Coronary artery (tissue), 2 donors: ENCODE measurements at regions not wholly inside any gene's neighbourhood (a gene's known extent, or its start where the extent isn't known, plus 50 kb on each side); places are given as distances from the start of the nearest gene placed in this dataset.

Experiments used
- DNase-seq: peaks from one replicate; pipeline ENCODE4 v3.0.0-alpha.2; 2017; ENCODE audit warnings: low spot score
- H3K27ac ChIP-seq, 2 donors: fragments of 200-600 bp; sonication (generic); one replicate each; pipeline ENCODE4 v1.5.1; 2016 to 2019
- H3K4me3 ChIP-seq: fragments of 200-600 bp; sonication (generic); 2 replicates; pipeline ENCODE4 v1.5.1; 2016; ENCODE audit warnings: mild to moderate bottlenecking, moderate library complexity
- TF ChIP-seq, protein P1 (sequence below): fragments of 200-600 bp; sonication (generic); IDR thresholded peaks from one replicate; pipeline ENCODE4 v1.5.1; 2019; ENCODE audit warnings: antibody characterized with exemption

DNA sequence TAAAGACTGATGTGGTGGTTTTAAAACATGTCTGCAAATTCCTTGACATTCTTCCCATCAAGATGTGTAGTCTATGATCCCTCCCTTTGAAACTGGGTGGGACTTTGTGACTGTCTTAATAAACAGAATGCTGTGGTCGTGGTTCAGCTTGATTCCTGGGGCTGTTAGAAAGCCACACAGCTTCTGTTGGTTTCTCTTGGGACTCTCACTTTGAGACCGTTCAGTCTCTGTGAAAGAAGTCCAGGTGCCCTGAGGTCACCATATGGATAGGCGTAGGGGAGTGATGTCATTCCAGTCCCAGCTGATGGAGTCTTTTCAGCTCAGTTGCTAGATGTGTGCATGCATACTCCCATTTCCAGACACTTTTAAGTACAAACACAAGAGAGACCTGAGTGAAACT is 216.6 kb downstream of the KDR start:
- DNase-seq, result no peak
- TF ChIP-seq, protein P1, sequence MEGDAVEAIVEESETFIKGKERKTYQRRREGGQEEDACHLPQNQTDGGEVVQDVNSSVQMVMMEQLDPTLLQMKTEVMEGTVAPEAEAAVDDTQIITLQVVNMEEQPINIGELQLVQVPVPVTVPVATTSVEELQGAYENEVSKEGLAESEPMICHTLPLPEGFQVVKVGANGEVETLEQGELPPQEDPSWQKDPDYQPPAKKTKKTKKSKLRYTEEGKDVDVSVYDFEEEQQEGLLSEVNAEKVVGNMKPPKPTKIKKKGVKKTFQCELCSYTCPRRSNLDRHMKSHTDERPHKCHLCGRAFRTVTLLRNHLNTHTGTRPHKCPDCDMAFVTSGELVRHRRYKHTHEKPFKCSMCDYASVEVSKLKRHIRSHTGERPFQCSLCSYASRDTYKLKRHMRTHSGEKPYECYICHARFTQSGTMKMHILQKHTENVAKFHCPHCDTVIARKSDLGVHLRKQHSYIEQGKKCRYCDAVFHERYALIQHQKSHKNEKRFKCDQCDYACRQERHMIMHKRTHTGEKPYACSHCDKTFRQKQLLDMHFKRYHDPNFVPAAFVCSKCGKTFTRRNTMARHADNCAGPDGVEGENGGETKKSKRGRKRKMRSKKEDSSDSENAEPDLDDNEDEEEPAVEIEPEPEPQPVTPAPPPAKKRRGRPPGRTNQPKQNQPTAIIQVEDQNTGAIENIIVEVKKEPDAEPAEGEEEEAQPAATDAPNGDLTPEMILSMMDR, result no peak
- Histone ChIP-seq H3K4me3 (no peak overlapping the region), H3K27ac (no peak overlapping the region)

DNA sequence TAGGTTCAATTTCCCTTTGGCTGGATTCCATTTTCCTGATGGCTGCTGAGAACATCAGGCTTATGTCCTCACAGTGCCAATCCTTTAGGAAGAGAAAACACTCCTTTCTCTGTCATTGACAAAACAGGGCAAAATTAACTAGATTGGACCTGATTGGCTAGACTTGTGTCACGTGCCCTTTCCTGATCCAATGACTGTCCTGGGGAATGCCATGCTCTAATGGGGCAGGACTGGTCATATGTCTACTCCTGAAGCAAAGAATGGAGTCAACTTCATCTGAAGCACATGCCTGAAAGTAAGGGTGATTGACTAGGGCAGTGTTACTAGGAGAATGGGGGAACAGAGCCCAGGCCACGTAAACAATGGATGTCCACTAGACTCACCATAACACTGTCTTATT is 220.4 kb downstream of the KDR start:
- TF ChIP-seq, protein P1, result no peak

DNA sequence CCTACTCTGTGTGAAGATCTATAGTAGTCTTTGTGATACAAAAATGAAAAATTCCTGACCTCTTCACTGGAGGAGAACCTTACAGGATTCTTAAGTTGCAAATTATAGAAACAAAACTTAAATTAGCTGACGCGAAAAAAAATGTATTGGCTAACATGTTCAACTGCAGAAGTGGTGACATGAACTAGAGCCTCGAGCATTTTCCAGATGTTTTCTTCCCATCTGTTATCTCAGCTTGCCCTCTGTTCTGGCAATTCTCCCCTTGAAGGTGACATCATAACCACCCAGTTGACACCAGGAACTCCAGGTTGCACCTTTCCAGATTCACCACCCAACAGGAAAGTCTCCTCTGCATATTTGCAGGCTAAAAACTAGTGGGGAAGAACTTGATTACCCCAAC is 222.4 kb downstream of the KDR start:
- no peak overlapping the region for H3K27ac ChIP-seq
- no peak for DNase-seq
- TF ChIP-seq, protein P1, result no peak
- no peak overlapping the region for H3K4me3 ChIP-seq

More for the DNA sequence above, 220.4 kb downstream of the KDR start:
- no peak overlapping the region for H3K27ac ChIP-seq
- no peak overlapping the region for H3K4me3 ChIP-seq
- no peak for DNase-seq

DNA sequence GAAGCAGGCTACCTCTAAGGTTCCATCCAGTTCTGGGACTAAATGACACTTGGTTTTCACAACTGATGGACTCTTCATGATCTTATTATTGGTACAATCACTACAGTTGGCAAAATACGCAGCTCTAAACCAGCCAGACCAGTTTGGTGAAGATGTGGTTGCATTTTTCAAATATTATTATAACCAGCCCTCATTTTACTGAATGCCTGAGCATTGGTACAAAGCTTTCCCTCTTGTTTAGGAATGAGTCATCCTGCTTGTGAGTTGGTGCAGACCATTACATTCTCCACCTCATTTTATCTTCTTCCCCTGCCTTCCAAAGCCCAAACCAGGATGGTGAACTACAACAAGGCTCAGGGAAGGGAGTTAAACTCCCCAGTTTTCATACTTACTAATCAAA is 223.1 kb downstream of the KDR start:
- TF ChIP-seq, protein P1, result no peak
- H3K4me3 ChIP-seq, result no peak overlapping the region
- H3K27ac ChIP-seq, result no peak overlapping the region
- no peak for DNase-seq

DNA sequence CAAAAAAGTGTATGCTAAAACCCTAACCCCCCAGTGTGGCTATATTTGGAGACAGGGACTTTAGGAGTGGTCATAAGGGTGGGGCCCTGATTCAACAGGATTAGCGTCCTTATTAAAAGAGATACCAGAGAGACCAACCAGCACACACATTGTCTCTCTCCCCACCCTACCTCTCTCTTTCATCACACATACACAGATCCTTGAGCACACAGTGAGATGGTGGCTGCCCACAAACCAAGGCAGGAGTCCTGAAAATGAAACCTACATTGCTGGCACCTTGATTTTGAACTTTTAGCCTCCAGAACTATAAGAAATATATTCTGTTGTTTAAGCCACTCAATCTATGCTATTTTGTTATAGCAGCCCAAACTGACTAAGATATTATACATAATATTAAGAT is 224.2 kb downstream of the KDR start:
- H3K4me3 ChIP-seq, result no peak overlapping the region
- no peak overlapping the region for H3K27ac ChIP-seq
- TF ChIP-seq, protein P1, result no peak
- DNase-seq, result no peak

DNA sequence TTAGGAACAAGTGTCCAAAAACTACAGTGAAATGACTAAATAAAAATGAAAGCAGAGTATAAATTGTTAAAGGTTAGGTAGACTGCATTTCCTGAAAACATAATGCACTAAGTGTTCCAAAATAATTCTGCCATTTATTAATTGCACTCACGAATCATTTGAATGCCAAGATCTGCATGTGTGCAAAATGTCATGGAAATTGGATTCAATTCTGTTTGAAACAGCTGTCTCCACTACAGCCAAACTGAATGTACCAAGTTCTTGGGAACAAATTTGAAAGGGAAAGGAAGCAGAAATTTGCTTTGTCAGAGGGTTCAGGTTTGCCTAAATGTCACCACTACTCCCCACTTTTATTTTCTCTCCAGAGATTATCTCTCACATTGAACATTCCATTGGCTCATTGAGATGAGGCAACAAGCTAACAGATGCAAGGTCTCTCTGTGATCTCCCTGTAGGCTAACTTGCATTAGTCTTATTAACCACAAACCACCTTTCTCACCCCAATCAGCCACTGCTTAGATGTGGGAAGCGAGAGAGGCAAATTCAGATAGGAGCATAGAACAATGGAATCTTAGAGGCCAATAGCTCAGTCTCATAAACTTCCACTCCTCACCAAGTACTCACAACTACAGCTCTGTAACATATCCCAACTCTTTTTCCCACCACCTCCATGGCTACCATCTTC is 226.6 kb downstream of the KDR start:
- no peak overlapping the region for H3K4me3 ChIP-seq
- TF ChIP-seq, protein P1, result no peak
- no peak for DNase-seq
- no peak overlapping the region for H3K27ac ChIP-seq

DNA sequence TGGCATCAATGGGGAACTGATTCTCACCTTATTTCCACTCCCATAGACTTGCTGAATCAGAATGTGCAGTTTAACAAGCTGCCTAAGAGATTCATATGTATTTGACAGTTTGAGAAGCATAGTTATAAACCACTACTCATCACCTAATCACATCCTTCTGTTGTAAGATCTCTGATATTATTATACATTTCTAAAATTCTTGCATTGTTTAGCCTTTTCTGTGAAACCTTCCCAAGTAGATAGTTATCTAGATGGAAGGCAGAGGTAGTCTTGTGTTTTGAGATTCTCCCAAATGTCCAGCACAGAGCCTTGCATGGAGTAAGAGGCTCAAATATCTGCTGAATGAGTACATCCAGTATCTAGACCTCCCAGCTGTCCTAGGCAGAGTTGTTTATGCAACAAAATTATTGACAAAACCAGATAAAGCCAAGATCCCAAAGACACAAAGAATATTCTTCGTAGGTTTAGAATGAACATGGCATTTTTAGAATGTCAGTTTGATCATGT is 227.3 kb downstream of the KDR start:
- TF ChIP-seq, protein P1, result no peak
- Histone ChIP-seq H3K4me3 (no peak overlapping the region), H3K27ac (no peak overlapping the region)
- no peak for DNase-seq
